ENCODE measurements at regions not wholly inside any gene's neighbourhood (a gene's known extent, or its start where the extent isn't known, plus 50 kb on each side); places are given as distances from the start of the nearest gene placed in this dataset.

GRCh38 chr1:80929868-80930508, 870.7 kb upstream of the ADGRL2 start:
- Histone ChIP-seq H4K20me1 (ENCODE audit: insufficient read depth, low read length) (no peaks in the 10 kb centered on the region), H3K27ac (ENCODE audit: low read length) (no peak overlapping the region), H3K27me3 (replicated peaks; ENCODE audit: insufficient read depth, low read length) (no peaks in the 10 kb centered on the region), H3K4me1 (ENCODE audit: low read length) (peaks cover 17% of the 10 kb centered on the region; the same call in 1 of the 2 replicates), H3K79me2 (ENCODE audit: low read length) (no peaks in the 10 kb centered on the region), H2AFZ (ENCODE audit: low read length) (no peak overlapping the region), H3K4me2 (ENCODE audit: low read depth, low read length) (no peak overlapping the region), H3K36me3 (replicated peaks; ENCODE audit: insufficient read depth, low read length) (no peaks in the 10 kb centered on the region), H3K9me2 (replicated peaks; ENCODE audit: insufficient read depth, low read length) (no peaks in the 10 kb centered on the region), H3K9ac (ENCODE audit: low read length) (no peak overlapping the region), H3K9me3 (replicated peaks; ENCODE audit: insufficient read depth, low read length) (no peaks in the 10 kb centered on the region), H3K4me3 (ENCODE audit: low read length) (no peak overlapping the region), H3F3A (ENCODE audit: insufficient read depth, low read length) (no peaks in the 10 kb centered on the region)
- TF ChIP-seq EZH2 (optimal IDR thresholded peaks at IDR 0.05; ENCODE audit: low read depth, low read length) = no peak
- no peak for TF ChIP-seq EZH2phosphoT487 (IDR thresholded peaks at IDR 0.05; ENCODE audit: low read length)
- TF ChIP-seq CTCF (IDR thresholded peaks at IDR 0.05; ENCODE audit: low read length) = no peak
- DNase-seq = no peak

- H2AFZ ChIP-seq (ENCODE audit: low read length) = no peak overlapping the region
- no peaks in the 10 kb centered on the region for H3K79me2 ChIP-seq (ENCODE audit: low read length)
- TF ChIP-seq CTCF (IDR thresholded peaks at IDR 0.05; ENCODE audit: low read length) = no peak
- TF ChIP-seq EZH2phosphoT487 (IDR thresholded peaks at IDR 0.05; ENCODE audit: low read length) = no peak
- TF ChIP-seq EZH2 (optimal IDR thresholded peaks at IDR 0.05; ENCODE audit: low read depth, low read length) = no peak
- no peaks in the 10 kb centered on the region for H4K20me1 ChIP-seq (ENCODE audit: insufficient read depth, low read length)
- no peaks in the 10 kb centered on the region for H3K9me2 ChIP-seq (replicated peaks; ENCODE audit: insufficient read depth, low read length)
- H3K9me3 ChIP-seq (replicated peaks; ENCODE audit: insufficient read depth, low read length) = no peaks in the 10 kb centered on the region
- H3K4me1 ChIP-seq (ENCODE audit: low read length) = no peaks in the 10 kb centered on the region
- no peaks in the 10 kb centered on the region for H3K27me3 ChIP-seq (replicated peaks; ENCODE audit: insufficient read depth, low read length)
- H3K4me3 ChIP-seq (ENCODE audit: low read length) = no peak overlapping the region
- H3K36me3 ChIP-seq (replicated peaks; ENCODE audit: insufficient read depth, low read length) = no peaks in the 10 kb centered on the region
- H3K9ac ChIP-seq (ENCODE audit: low read length) = no peak overlapping the region
- no peak overlapping the region for H3K4me2 ChIP-seq (ENCODE audit: low read depth, low read length)
- no peak overlapping the region for H3K27ac ChIP-seq (ENCODE audit: low read length)
- DNase-seq = no peak
- no peaks in the 10 kb centered on the region for H3F3A ChIP-seq (ENCODE audit: insufficient read depth, low read length)
Measured at GRCh38 chr1:80926531-80926930, 874.2 kb upstream of the ADGRL2 start.

- H3K27me3 ChIP-seq (replicated peaks; ENCODE audit: insufficient read depth, low read length) = no peaks in the 10 kb centered on the region
- no peaks in the 10 kb centered on the region for H3K9me2 ChIP-seq (replicated peaks; ENCODE audit: insufficient read depth, low read length)
- no peak overlapping the region for H3K9ac ChIP-seq (ENCODE audit: low read length)
- H3K4me3 ChIP-seq (ENCODE audit: low read length) = no peak overlapping the region
- no peaks in the 10 kb centered on the region for H3F3A ChIP-seq (ENCODE audit: insufficient read depth, low read length)
- no peaks in the 10 kb centered on the region for H3K4me1 ChIP-seq (ENCODE audit: low read length)
- no peaks in the 10 kb centered on the region for H3K36me3 ChIP-seq (replicated peaks; ENCODE audit: insufficient read depth, low read length)
- H4K20me1 ChIP-seq (ENCODE audit: insufficient read depth, low read length) = no peaks in the 10 kb centered on the region
- no peaks in the 10 kb centered on the region for H3K79me2 ChIP-seq (ENCODE audit: low read length)
- no peak overlapping the region for H2AFZ ChIP-seq (ENCODE audit: low read length)
- DNase-seq = no peak
- H3K27ac ChIP-seq (ENCODE audit: low read length) = no peak overlapping the region
- no peak for TF ChIP-seq CTCF (IDR thresholded peaks at IDR 0.05; ENCODE audit: low read length)
- no peak for TF ChIP-seq EZH2phosphoT487 (IDR thresholded peaks at IDR 0.05; ENCODE audit: low read length)
- no peak for TF ChIP-seq EZH2 (optimal IDR thresholded peaks at IDR 0.05; ENCODE audit: low read depth, low read length)
- no peaks in the 10 kb centered on the region for H3K9me3 ChIP-seq (replicated peaks; ENCODE audit: insufficient read depth, low read length)
- H3K4me2 ChIP-seq (ENCODE audit: low read depth, low read length) = no peak overlapping the region
Measured at GRCh38 chr1:80925130-80925805, 875.5 kb upstream of the ADGRL2 start.

Measured in MM.1S (cell line).